ENCODE measurements at regions not wholly inside any gene's neighbourhood (a gene's known extent, or its start where the extent isn't known, plus 50 kb on each side); places are given as distances from the start of the nearest gene placed in this dataset.
A peak's percentile ranks its signal among the peaks of the same experiment; 100 is the strongest.

DNA sequence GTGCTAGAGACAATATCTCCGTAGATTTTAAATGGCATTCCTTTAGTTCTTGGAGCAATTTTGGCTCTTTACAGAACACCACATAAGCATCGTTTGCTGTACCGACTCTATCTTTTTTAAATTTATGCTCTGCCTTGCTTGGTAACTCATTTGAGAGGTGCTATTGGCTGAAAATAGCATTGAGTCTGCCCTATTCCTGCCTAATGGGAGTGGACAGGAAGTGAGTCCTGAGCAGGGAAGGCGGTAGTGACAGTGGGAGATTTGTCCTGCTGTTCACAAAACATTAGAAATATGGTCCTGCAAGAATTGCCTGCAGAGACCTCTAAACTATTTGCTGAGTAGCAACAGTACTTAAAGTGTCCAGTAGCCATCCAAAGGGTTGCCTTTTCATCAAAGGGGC, 115.2 kb upstream of the IFNE start (continued):
- TF ChIP-seq GATA4 (IDR thresholded peaks at IDR 0.05; ENCODE audit: borderline replicate concordance, low read depth) = no peak
- TF ChIP-seq, protein P1, sequence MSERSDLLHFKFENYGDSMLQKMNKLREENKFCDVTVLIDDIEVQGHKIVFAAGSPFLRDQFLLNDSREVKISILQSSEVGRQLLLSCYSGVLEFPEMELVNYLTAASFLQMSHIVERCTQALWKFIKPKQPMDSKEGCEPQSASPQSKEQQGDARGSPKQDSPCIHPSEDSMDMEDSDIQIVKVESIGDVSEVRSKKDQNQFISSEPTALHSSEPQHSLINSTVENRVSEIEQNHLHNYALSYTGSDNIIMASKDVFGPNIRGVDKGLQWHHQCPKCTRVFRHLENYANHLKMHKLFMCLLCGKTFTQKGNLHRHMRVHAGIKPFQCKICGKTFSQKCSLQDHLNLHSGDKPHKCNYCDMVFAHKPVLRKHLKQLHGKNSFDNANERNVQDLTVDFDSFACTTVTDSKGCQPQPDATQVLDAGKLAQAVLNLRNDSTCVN (CRISPR knock-in tag; IDR thresholded peaks at IDR 0.05; ENCODE audit: borderline replicate concordance) = no peak
- TF ChIP-seq ZFYVE20 (CRISPR knock-in tag; IDR thresholded peaks at IDR 0.05; ENCODE audit: borderline replicate concordance, low read depth) = no peak
- no peak for TF ChIP-seq ZNF605 (CRISPR knock-in tag; IDR thresholded peaks at IDR 0.05)
- no peak for TF ChIP-seq ZNF121 (CRISPR knock-in tag; IDR thresholded peaks at IDR 0.05)
- TF ChIP-seq ZNF768 (CRISPR knock-in tag; IDR thresholded peaks at IDR 0.05) = no peak
- no peak for TF ChIP-seq ADNP (CRISPR knock-in tag; IDR thresholded peaks at IDR 0.05)
- no peak for TF ChIP-seq SUZ12 (IDR thresholded peaks at IDR 0.05; ENCODE audit: low read depth, low read length)
- TF ChIP-seq, protein P2, sequence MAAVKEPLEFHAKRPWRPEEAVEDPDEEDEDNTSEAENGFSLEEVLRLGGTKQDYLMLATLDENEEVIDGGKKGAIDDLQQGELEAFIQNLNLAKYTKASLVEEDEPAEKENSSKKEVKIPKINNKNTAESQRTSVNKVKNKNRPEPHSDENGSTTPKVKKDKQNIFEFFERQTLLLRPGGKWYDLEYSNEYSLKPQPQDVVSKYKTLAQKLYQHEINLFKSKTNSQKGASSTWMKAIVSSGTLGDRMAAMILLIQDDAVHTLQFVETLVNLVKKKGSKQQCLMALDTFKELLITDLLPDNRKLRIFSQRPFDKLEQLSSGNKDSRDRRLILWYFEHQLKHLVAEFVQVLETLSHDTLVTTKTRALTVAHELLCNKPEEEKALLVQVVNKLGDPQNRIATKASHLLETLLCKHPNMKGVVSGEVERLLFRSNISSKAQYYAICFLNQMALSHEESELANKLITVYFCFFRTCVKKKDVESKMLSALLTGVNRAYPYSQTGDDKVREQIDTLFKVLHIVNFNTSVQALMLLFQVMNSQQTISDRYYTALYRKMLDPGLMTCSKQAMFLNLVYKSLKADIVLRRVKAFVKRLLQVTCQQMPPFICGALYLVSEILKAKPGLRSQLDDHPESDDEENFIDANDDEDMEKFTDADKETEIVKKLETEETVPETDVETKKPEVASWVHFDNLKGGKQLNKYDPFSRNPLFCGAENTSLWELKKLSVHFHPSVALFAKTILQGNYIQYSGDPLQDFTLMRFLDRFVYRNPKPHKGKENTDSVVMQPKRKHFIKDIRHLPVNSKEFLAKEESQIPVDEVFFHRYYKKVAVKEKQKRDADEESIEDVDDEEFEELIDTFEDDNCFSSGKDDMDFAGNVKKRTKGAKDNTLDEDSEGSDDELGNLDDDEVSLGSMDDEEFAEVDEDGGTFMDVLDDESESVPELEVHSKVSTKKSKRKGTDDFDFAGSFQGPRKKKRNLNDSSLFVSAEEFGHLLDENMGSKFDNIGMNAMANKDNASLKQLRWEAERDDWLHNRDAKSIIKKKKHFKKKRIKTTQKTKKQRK (IDR thresholded peaks at IDR 0.05; ENCODE audit: low read length) = no peak

DNA sequence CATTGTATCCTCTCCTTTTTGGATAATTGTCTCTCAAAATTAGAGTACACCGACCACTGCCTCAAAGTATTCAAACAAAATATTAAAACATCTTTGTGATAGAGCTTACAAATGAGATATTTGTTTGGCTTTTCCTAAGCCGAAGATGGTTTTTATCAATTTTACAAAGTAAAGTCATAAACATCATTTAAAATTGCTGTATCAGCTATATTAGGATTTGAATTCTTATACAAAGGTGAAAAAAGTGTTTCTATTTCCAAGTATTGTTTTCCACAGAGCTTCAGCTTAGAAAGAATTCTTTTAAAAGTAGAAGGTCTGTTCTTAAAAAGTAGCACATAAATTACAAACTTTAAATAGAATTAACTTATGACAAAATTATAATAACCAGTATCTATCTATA, 116.6 kb upstream of the IFNE start:
- no peak overlapping the region for H3K27ac ChIP-seq (ENCODE audit: extremely low read length, insufficient read depth, low read length)
- H3K27me3 ChIP-seq (ENCODE audit: control insufficient read depth in 1 of 2, insufficient read depth in 2 of 2, low read length in 2 of 2) = no peaks in the 10 kb centered on the region
- ChIA-PET CTCF (ENCODE audit: low intra/inter-chr PET ratio, low total read pairs) (no interaction called here), POLR2A (no interaction called here)
- no peak overlapping the region for H3K9ac ChIP-seq (ENCODE audit: insufficient read depth, low read depth, low read length)
- 4% methylated on average over 2 of the region's 2 CpGs for WGBS (ENCODE audit: low lambda C conversion rate)
- no peaks in the 10 kb centered on the region for H3K79me2 ChIP-seq (ENCODE audit: insufficient read depth, low read length)
- H4K20me1 ChIP-seq (ENCODE audit: insufficient read depth, low read length) = no peaks in the 10 kb centered on the region
- no peak for DNase-seq (ENCODE audit: low spot score)
- ATAC-seq = no peak
- H3K36me3 ChIP-seq (replicated peaks in 1 of 2; ENCODE audit: control insufficient read depth in 1 of 2, insufficient read depth in 2 of 2, low read length in 2 of 2) = no peaks in the 10 kb centered on the region
- H3K4me3 ChIP-seq (replicated peaks in 1 of 3; ENCODE audit: insufficient read depth in 1 of 3, low read depth in 2 of 3, low read length in 3 of 3) = no peak overlapping the region
- no peaks in the 10 kb centered on the region for H3K9me3 ChIP-seq (ENCODE audit: low read length)
- no TSS peak for BruUV-seq (replicated peaks)
- H3K4me2 ChIP-seq (ENCODE audit: low read depth, low read length) = no peak overlapping the region
- in situ Hi-C loops (cut with HindIII; ENCODE audit: extremely low pct_ligation_motif_present, low pct_unique_long_range_greater_than_20kb) = no loop called here
- intact Hi-C loops (cut with micrococcal nuclease; ENCODE audit: unreplicated experiment) = no loop called here
- FAIRE-seq = no peak
- no peak overlapping the region for H2AFZ ChIP-seq (ENCODE audit: low read length)
- TF ChIP-seq STAG1 (CRISPR knock-in tag; IDR thresholded peaks at IDR 0.05) (no peak), MAFK (conservative IDR thresholded peaks at IDR 0.05 in 1 of 2, IDR thresholded peaks at IDR 0.05 in 1 of 2; ENCODE audit: low read length in 2 of 2) (peak; percentile 89 to 96), MAFF (IDR thresholded peaks at IDR 0.05; ENCODE audit: low read depth, low read length) (peak; percentile 94)
- no peaks in the 10 kb centered on the region for H3K4me1 ChIP-seq (ENCODE audit: insufficient read depth, low read length)

All from HepG2 (cell line).